ENCODE measurements at regions not wholly inside any gene's neighbourhood (a gene's known extent, or its start where the extent isn't known, plus 50 kb on each side); places are given as distances from the start of the nearest gene placed in this dataset.

GRCh38 chr4:138857416-138857815 is 158.2 kb upstream of the NOCT start:
- H3K9me3 Mint-ChIP-seq = no peaks in the 10 kb centered on the region
- CTCF ChIA-PET = no interaction called here
- intact Hi-C loops (cut with micrococcal nuclease) = no loop called here
- no peak for TF ChIP-seq CTCF (IDR thresholded peaks at IDR 0.05)
- no peak for ATAC-seq (ENCODE audit: low read depth)
- no peak overlapping the region for H3K4me3 Mint-ChIP-seq
- no peak for DNase-seq
- peaks cover 8% of the 10 kb centered on the region for H3K27me3 Mint-ChIP-seq
- no peaks in the 10 kb centered on the region for H3K4me1 Mint-ChIP-seq
- no peak overlapping the region for H3K27ac Mint-ChIP-seq
- POLR2A ChIA-PET = no interaction called here
- H3K36me3 Mint-ChIP-seq (ENCODE audit: low read depth) = no peaks in the 10 kb centered on the region

GRCh38 chr4:138852681-138853080 is 162.9 kb upstream of the NOCT start:
- CTCF ChIA-PET = no interaction called here
- DNase-seq (no peak), ATAC-seq (ENCODE audit: low read depth) (no peak)
- Mint-ChIP-seq H3K9me3 (no peaks in the 10 kb centered on the region), H3K4me3 (no peak overlapping the region), H3K27ac (no peak overlapping the region), H3K4me1 (peaks cover 4% of the 10 kb centered on the region), H3K27me3 (peaks cover 6% of the 10 kb centered on the region), H3K36me3 (ENCODE audit: low read depth) (no peaks in the 10 kb centered on the region)
- intact Hi-C loops (cut with micrococcal nuclease) = no loop called here
- no peak for TF ChIP-seq CTCF (IDR thresholded peaks at IDR 0.05)
- POLR2A ChIA-PET = no interaction called here

GRCh38 chr4:138851391-138852335 is 163.9 kb upstream of the NOCT start:
- no peaks in the 10 kb centered on the region for H3K36me3 Mint-ChIP-seq (ENCODE audit: low read depth)
- H3K27ac Mint-ChIP-seq = no peak overlapping the region
- CTCF ChIA-PET = no interaction called here

GRCh38 chr4:138845664-138846063 is 169.9 kb upstream of the NOCT start:
- POLR2A ChIA-PET = no interaction called here
- no peak for DNase-seq

More at GRCh38 chr4:138851391-138852335, 163.9 kb upstream of the NOCT start:
- TF ChIP-seq CTCF (IDR thresholded peaks at IDR 0.05) = no peak
- peaks cover 6% of the 10 kb centered on the region for H3K27me3 Mint-ChIP-seq
- H3K4me3 Mint-ChIP-seq = no peak overlapping the region
- H3K9me3 Mint-ChIP-seq = no peaks in the 10 kb centered on the region
- no peak for ATAC-seq (ENCODE audit: low read depth)
- intact Hi-C loops (cut with micrococcal nuclease) = no loop called here
- peaks cover 4% of the 10 kb centered on the region for H3K4me1 Mint-ChIP-seq
- POLR2A ChIA-PET = no interaction called here
- no peak for DNase-seq

More at GRCh38 chr4:138845664-138846063, 169.9 kb upstream of the NOCT start:
- TF ChIP-seq CTCF (IDR thresholded peaks at IDR 0.05) = no peak
- ATAC-seq (ENCODE audit: low read depth) = no peak
- Mint-ChIP-seq H3K4me3 (no peak overlapping the region), H3K27ac (no peak overlapping the region), H3K9me3 (no peaks in the 10 kb centered on the region), H3K36me3 (ENCODE audit: low read depth) (no peaks in the 10 kb centered on the region), H3K27me3 (no peaks in the 10 kb centered on the region), H3K4me1 (no peaks in the 10 kb centered on the region)
- CTCF ChIA-PET = no interaction called here
- intact Hi-C loops (cut with micrococcal nuclease) = no loop called here

Data from activated B cell treated with CpG ODN at 0.5 μM for 24 hours (primary cell).